ENCODE measurements at regions not wholly inside any gene's neighbourhood (a gene's known extent, or its start where the extent isn't known, plus 50 kb on each side); places are given as distances from the start of the nearest gene placed in this dataset.

DNA sequence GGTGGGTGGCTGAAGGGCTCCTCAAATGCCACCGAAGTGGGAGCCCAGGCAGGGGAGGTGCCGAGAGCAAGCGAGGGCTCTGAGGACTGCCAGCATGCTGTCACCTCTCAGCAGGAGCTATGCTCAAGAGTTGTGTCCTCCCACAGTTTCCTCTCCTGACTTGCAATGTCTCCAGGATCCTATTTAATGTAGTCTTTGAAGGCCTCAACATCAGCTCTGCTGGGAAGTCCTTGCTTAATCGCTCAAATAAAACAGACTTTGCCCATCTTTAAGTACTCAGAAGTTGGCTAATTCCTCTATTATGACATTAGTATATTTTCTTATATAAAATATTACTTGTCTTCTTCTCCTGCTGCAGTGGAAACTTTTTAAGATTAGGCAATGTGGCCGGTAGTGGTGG lies 154.2 kb upstream of the NRIP1 start:
- no peaks in the 10 kb centered on the region for H3K79me2 ChIP-seq (ENCODE audit: low read length)
- ATAC-seq, result no peak
- peaks cover 30% of the 10 kb centered on the region for H3K4me1 ChIP-seq (ENCODE audit: insufficient read depth, low read length)
- H4K20me1 ChIP-seq (ENCODE audit: low read length), result no peaks in the 10 kb centered on the region
- H3K27ac ChIP-seq (ENCODE audit: low read length), result no peak overlapping the region
- no peaks in the 10 kb centered on the region for H3K9me3 ChIP-seq (ENCODE audit: low read length)
- H3K9ac ChIP-seq (ENCODE audit: low read length), result no peak overlapping the region
- no peaks in the 10 kb centered on the region for H3K9me2 ChIP-seq (replicated peaks; ENCODE audit: low read length)
- no peaks in the 10 kb centered on the region for H3F3A ChIP-seq (ENCODE audit: low read length, unreplicated experiment)
- ChIA-PET POLR2A (ENCODE audit: unreplicated experiment) (no interaction called here), CTCF (no interaction called here)
- H3K4me2 ChIP-seq (ENCODE audit: low read length), result no peak overlapping the region
- H3K36me3 ChIP-seq (ENCODE audit: low read depth, low read length), result no peaks in the 10 kb centered on the region
- intact Hi-C loops (cut with micrococcal nuclease), result no loop called here
- H2AFZ ChIP-seq (ENCODE audit: low read length), result no peak overlapping the region
- TF ChIP-seq EZH2phosphoT487 (IDR thresholded peaks at IDR 0.05; ENCODE audit: borderline replicate concordance, low read length), result no peak
- TF ChIP-seq EZH2 (IDR thresholded peaks at IDR 0.05; ENCODE audit: low read length, unreplicated experiment), result no peak
- TF ChIP-seq, protein P1, sequence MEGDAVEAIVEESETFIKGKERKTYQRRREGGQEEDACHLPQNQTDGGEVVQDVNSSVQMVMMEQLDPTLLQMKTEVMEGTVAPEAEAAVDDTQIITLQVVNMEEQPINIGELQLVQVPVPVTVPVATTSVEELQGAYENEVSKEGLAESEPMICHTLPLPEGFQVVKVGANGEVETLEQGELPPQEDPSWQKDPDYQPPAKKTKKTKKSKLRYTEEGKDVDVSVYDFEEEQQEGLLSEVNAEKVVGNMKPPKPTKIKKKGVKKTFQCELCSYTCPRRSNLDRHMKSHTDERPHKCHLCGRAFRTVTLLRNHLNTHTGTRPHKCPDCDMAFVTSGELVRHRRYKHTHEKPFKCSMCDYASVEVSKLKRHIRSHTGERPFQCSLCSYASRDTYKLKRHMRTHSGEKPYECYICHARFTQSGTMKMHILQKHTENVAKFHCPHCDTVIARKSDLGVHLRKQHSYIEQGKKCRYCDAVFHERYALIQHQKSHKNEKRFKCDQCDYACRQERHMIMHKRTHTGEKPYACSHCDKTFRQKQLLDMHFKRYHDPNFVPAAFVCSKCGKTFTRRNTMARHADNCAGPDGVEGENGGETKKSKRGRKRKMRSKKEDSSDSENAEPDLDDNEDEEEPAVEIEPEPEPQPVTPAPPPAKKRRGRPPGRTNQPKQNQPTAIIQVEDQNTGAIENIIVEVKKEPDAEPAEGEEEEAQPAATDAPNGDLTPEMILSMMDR (conservative IDR thresholded peaks at IDR 0.05; ENCODE audit: low read depth, low read length), result no peak
- H3K27me3 ChIP-seq (ENCODE audit: low read length), result no peaks in the 10 kb centered on the region
- no TSS peak for BruUV-seq (replicated peaks)
- no peak overlapping the region for H3K4me3 ChIP-seq (ENCODE audit: low read length)
- no peak for DNase-seq

DNA sequence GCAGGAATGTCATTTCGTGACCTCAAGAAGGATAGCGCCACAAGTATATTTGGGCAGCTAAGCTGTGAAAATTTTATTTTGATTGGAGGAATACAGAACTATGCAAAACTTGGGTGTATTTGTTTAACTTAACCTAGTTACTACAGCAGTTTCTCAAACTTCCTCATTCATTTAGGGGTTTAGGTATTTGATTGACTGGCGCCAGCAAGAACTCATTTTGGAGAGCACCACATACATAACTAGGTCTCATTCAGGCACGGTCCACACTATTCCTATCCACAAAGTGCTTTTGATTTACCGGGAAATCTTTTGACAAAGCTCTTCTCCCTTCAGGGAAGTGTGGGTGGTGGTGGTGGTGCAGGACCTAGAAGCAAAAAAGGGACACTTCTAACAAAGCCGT lies 155.1 kb upstream of the NRIP1 start:
- H3K9me2 ChIP-seq (replicated peaks; ENCODE audit: low read length), result no peaks in the 10 kb centered on the region
- no peaks in the 10 kb centered on the region for H3K36me3 ChIP-seq (ENCODE audit: low read depth, low read length)
- H2AFZ ChIP-seq (ENCODE audit: low read length), result no peak overlapping the region
- no peaks in the 10 kb centered on the region for H3K27me3 ChIP-seq (ENCODE audit: low read length)
- H3K4me3 ChIP-seq (ENCODE audit: low read length), result no peak overlapping the region
- intact Hi-C loops (cut with micrococcal nuclease), result no loop called here
- no peak overlapping the region for H3K27ac ChIP-seq (ENCODE audit: low read length)
- H3K4me2 ChIP-seq (ENCODE audit: low read length), result no peak overlapping the region
- H3K79me2 ChIP-seq (ENCODE audit: low read length), result no peaks in the 10 kb centered on the region
- ATAC-seq (no peak), DNase-seq (no peak)
- no peaks in the 10 kb centered on the region for H3K9me3 ChIP-seq (ENCODE audit: low read length)
- H3K4me1 ChIP-seq (ENCODE audit: insufficient read depth, low read length), result peaks cover 36% of the 10 kb centered on the region
- ChIA-PET CTCF (interaction anchor here (0.5 kb wide), 1 partner anchor 69 kb away, joined by 3 read pairs; no protein-coding TSS in a partner anchor), POLR2A (ENCODE audit: unreplicated experiment) (no interaction called here)
- TF ChIP-seq EZH2phosphoT487 (IDR thresholded peaks at IDR 0.05; ENCODE audit: borderline replicate concordance, low read length) (no peak), EZH2 (IDR thresholded peaks at IDR 0.05; ENCODE audit: low read length, unreplicated experiment) (no peak)
- TF ChIP-seq, protein P1 (conservative IDR thresholded peaks at IDR 0.05; ENCODE audit: low read depth, low read length), result no peak
- H4K20me1 ChIP-seq (ENCODE audit: low read length), result no peaks in the 10 kb centered on the region
- H3K9ac ChIP-seq (ENCODE audit: low read length), result no peak overlapping the region
- H3F3A ChIP-seq (ENCODE audit: low read length, unreplicated experiment), result no peaks in the 10 kb centered on the region
- BruUV-seq (replicated peaks), result no TSS peak

DNA sequence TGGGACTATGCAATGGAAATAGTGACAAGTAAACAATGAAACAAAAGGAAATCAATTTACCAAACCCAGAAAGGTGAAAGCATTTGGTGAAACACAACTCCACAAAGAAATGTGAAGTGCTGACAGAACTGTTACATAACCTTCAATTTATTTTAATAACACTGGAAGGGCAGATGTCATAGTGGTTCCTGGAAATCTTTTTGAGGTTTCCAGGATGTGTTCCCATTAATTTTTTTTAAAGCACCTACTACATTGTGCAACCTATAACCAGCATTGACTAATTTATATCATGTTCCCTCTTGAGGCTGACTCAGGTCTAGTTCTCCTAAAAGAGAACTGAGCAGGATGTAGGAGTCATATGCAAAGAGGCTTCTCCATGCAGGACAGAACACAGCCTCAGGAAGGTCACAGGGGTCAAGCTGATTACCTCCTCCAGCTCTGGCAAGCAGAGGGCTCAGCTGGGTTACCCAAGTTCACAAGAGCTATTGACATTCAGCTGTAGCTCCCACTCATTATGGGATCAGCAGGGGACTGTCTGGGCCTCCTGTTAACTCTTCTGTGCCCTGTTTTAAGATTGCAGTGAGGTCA lies 157.1 kb upstream of the NRIP1 start:
- H3K9ac ChIP-seq (ENCODE audit: low read length), result peak overlapping the region; percentile 67
- no peaks in the 10 kb centered on the region for H3K9me2 ChIP-seq (replicated peaks; ENCODE audit: low read length)
- H2AFZ ChIP-seq (ENCODE audit: low read length), result no peak overlapping the region
- H3K36me3 ChIP-seq (ENCODE audit: low read depth, low read length), result no peaks in the 10 kb centered on the region
- no peaks in the 10 kb centered on the region for H3K9me3 ChIP-seq (ENCODE audit: low read length)
- DNase-seq, result peak; percentile 86
- intact Hi-C loops (cut with micrococcal nuclease), result no loop called here
- H3K4me1 ChIP-seq (ENCODE audit: insufficient read depth, low read length), result peaks cover 42% of the 10 kb centered on the region
- H3K27ac ChIP-seq (ENCODE audit: low read length), result peak overlapping the region; percentile 93
- no peaks in the 10 kb centered on the region for H3K27me3 ChIP-seq (ENCODE audit: low read length)
- H3K79me2 ChIP-seq (ENCODE audit: low read length), result no peaks in the 10 kb centered on the region
- H3K4me2 ChIP-seq (ENCODE audit: low read length), result peak overlapping the region; percentile 42
- BruUV-seq (replicated peaks), result no TSS peak
- POLR2A ChIA-PET (ENCODE audit: unreplicated experiment), result no interaction called here
- no peak for TF ChIP-seq EZH2 (IDR thresholded peaks at IDR 0.05; ENCODE audit: low read length, unreplicated experiment)
- TF ChIP-seq EZH2phosphoT487 (IDR thresholded peaks at IDR 0.05; ENCODE audit: borderline replicate concordance, low read length), result no peak
- TF ChIP-seq, protein P1 (conservative IDR thresholded peaks at IDR 0.05; ENCODE audit: low read depth, low read length), result no peak
- peak; percentile 47 for ATAC-seq
- no peaks in the 10 kb centered on the region for H3F3A ChIP-seq (ENCODE audit: low read length, unreplicated experiment)
- CTCF ChIA-PET, result no interaction called here
- H4K20me1 ChIP-seq (ENCODE audit: low read length), result no peaks in the 10 kb centered on the region
- no peak overlapping the region for H3K4me3 ChIP-seq (ENCODE audit: low read length)

Measured in PC-3 (cell line).